ENCODE measurements at regions not wholly inside any gene's neighbourhood (a gene's known extent, or its start where the extent isn't known, plus 50 kb on each side); places are given as distances from the start of the nearest gene placed in this dataset.
A peak's percentile ranks its signal among the peaks of the same experiment; 100 is the strongest.
"Not testable (repeated sequence)": the region's sequence is repeated elsewhere in the genome, so short reads cannot be mapped to it uniquely, and the experiment has no call there.

GRCh38 chr9:97109194-97109811, 70.4 kb upstream of the CTSV start:
- DNase-seq, result peak; percentile 91
- no peaks in the 10 kb centered on the region for H3K9me3 ChIP-seq (ENCODE audit: control insufficient read depth, low read length)
- TF ChIP-seq CTCF (conservative IDR thresholded peaks at IDR 0.05), result peak; percentile 88
- Mint-ChIP-seq H3K4me1 (peaks cover 11% of the 10 kb centered on the region), H3K27ac (peak overlapping the region; percentile 73), H3K9me3 (no peaks in the 10 kb centered on the region), H3K36me3 (ENCODE audit: low read depth) (no peaks in the 10 kb centered on the region), H3K27me3 (ENCODE audit: insufficient read depth) (no peaks in the 10 kb centered on the region), H3K4me3 (no peak overlapping the region)
- no peak overlapping the region for H3K4me3 ChIP-seq (ENCODE audit: low read length)
- WGBS, 2 experiments (ENCODE audit: insufficient coverage in 1 of 2, insufficient read length in 1 of 2), result 8 to 37% methylated on average over 3 to 4 of the region's 4 CpGs
- no peaks in the 10 kb centered on the region for H3K27me3 ChIP-seq (ENCODE audit: control insufficient read depth, insufficient read depth, low read length, poor library complexity, severe bottlenecking)
- H3K36me3 ChIP-seq (ENCODE audit: control insufficient read depth, insufficient read depth, low read length), result no peaks in the 10 kb centered on the region
- H3K4me1 ChIP-seq (ENCODE audit: control insufficient read depth, insufficient read depth, low read length), result no peaks in the 10 kb centered on the region
- H3K27ac ChIP-seq (ENCODE audit: low read depth, low read length), result no peak overlapping the region
- H3K9ac ChIP-seq (ENCODE audit: extremely low read depth, low read length, poor library complexity, severe bottlenecking), result no peak overlapping the region

- H3K4me3 Mint-ChIP-seq; H3K4me3 ChIP-seq (ENCODE audit: low read length); H3K9me3 ChIP-seq (ENCODE audit: control insufficient read depth, low read length); H3K27ac ChIP-seq (ENCODE audit: low read depth, low read length); H3K36me3 ChIP-seq (ENCODE audit: control insufficient read depth, insufficient read depth, low read length); DNase-seq; H3K4me1 ChIP-seq (ENCODE audit: control insufficient read depth, insufficient read depth, low read length); H3K27me3 ChIP-seq (ENCODE audit: control insufficient read depth, insufficient read depth, low read length, poor library complexity, severe bottlenecking); H3K9me3 Mint-ChIP-seq; H3K36me3 Mint-ChIP-seq (ENCODE audit: low read depth); H3K27ac Mint-ChIP-seq; H3K27me3 Mint-ChIP-seq (ENCODE audit: insufficient read depth); H3K9ac ChIP-seq (ENCODE audit: extremely low read depth, low read length, poor library complexity, severe bottlenecking): not testable (repeated sequence)
- WGBS, 2 experiments (ENCODE audit: insufficient coverage in 1 of 2, insufficient read length in 1 of 2), result 92 to 95% methylated on average over 1 to 2 of the region's 2 CpGs
- H3K4me1 Mint-ChIP-seq, result peaks cover 11% of the 10 kb centered on the region
These were observed 66.3 kb upstream of the CTSV start for GRCh38 chr9:97105220-97105619.

- not testable (repeated sequence) for H3K9me3 ChIP-seq (ENCODE audit: control insufficient read depth, low read length); H3K27me3 ChIP-seq (ENCODE audit: control insufficient read depth, insufficient read depth, low read length, poor library complexity, severe bottlenecking); H3K4me1 Mint-ChIP-seq; H3K4me1 ChIP-seq (ENCODE audit: control insufficient read depth, insufficient read depth, low read length); H3K27ac ChIP-seq (ENCODE audit: low read depth, low read length); H3K36me3 ChIP-seq (ENCODE audit: control insufficient read depth, insufficient read depth, low read length); H3K27ac Mint-ChIP-seq; H3K27me3 Mint-ChIP-seq (ENCODE audit: insufficient read depth); DNase-seq; H3K4me3 ChIP-seq (ENCODE audit: low read length); H3K9me3 Mint-ChIP-seq; H3K4me3 Mint-ChIP-seq; H3K9ac ChIP-seq (ENCODE audit: extremely low read depth, low read length, poor library complexity, severe bottlenecking); H3K36me3 Mint-ChIP-seq (ENCODE audit: low read depth)
- 88 to 89% methylated on average over 5 to 6 of the region's 6 CpGs for WGBS, 2 experiments (ENCODE audit: insufficient coverage in 1 of 2, insufficient read length in 1 of 2)
These were observed 64.9 kb upstream of the CTSV start for GRCh38 chr9:97103613-97104383.

- not testable (repeated sequence) for H3K27ac Mint-ChIP-seq; H3K4me1 ChIP-seq (ENCODE audit: control insufficient read depth, insufficient read depth, low read length); H3K36me3 ChIP-seq (ENCODE audit: control insufficient read depth, insufficient read depth, low read length); H3K4me3 ChIP-seq (ENCODE audit: low read length); H3K27ac ChIP-seq (ENCODE audit: low read depth, low read length); H3K4me1 Mint-ChIP-seq; H3K9me3 ChIP-seq (ENCODE audit: control insufficient read depth, low read length); H3K4me3 Mint-ChIP-seq; H3K27me3 Mint-ChIP-seq (ENCODE audit: insufficient read depth); H3K9me3 Mint-ChIP-seq; H3K9ac ChIP-seq (ENCODE audit: extremely low read depth, low read length, poor library complexity, severe bottlenecking); H3K27me3 ChIP-seq (ENCODE audit: control insufficient read depth, insufficient read depth, low read length, poor library complexity, severe bottlenecking); H3K36me3 Mint-ChIP-seq (ENCODE audit: low read depth); DNase-seq
- WGBS, 2 experiments (ENCODE audit: insufficient coverage in 1 of 2, insufficient read length in 1 of 2), result 95 to 100% methylated on average over 1 to 2 of the region's 2 CpGs
These were observed 60.6 kb upstream of the CTSV start for GRCh38 chr9:97099540-97099939.
